ENCODE measurements at regions not wholly inside any gene's neighbourhood (a gene's known extent, or its start where the extent isn't known, plus 50 kb on each side); places are given as distances from the start of the nearest gene placed in this dataset.

- H3K9me3 Mint-ChIP-seq, result peaks cover 10 to 12% of the 10 kb centered on the region in 2 experiments
- Histone ChIP-seq H3K4me1 (ENCODE audit: insufficient read depth, low read length) (no peaks in the 10 kb centered on the region), H3K14ac (ENCODE audit: insufficient read depth, low read length) (no peak overlapping the region), H2BK12ac (ENCODE audit: insufficient read length, low read depth, low read length) (no peak overlapping the region), H2BK20ac (ENCODE audit: low read depth, low read length, poor library complexity, severe bottlenecking) (no peak overlapping the region), H4K91ac (ENCODE audit: insufficient read length, low read depth, low read length) (no peak overlapping the region), H3K27me3 (ENCODE audit: insufficient read depth, low read length) (no peaks in the 10 kb centered on the region), H3K79me1 (ENCODE audit: insufficient read depth, low read depth, low read length, poor library complexity, severe bottlenecking) (no peaks in the 10 kb centered on the region), H3T11ph (ENCODE audit: low read length) (no peak overlapping the region), H3K9ac (ENCODE audit: extremely low read depth, insufficient read length, low read length) (no peak overlapping the region), H3K79me2 (ENCODE audit: insufficient read depth, low read length) (no peaks in the 10 kb centered on the region), H2AFZ (ENCODE audit: low read length) (no peak overlapping the region), H3K23ac (ENCODE audit: insufficient read length, low read depth, low read length) (no peak overlapping the region), H3K18ac (ENCODE audit: insufficient read length, low read depth, low read length) (no peak overlapping the region), H2BK5ac (ENCODE audit: insufficient read length, low read length) (no peak overlapping the region), H3K9me3 (ENCODE audit: control insufficient read depth, low read depth, low read length) (no peaks in the 10 kb centered on the region), H2BK120ac (ENCODE audit: low read depth, low read length, poor library complexity, severe bottlenecking) (no peak overlapping the region), H3K27ac (ENCODE audit: insufficient read length, low read depth, low read length) (no peak overlapping the region), H4K20me1 (ENCODE audit: control insufficient read depth, insufficient read depth, insufficient read length) (no peaks in the 10 kb centered on the region), H4K5ac (ENCODE audit: insufficient read length, low read depth, low read length) (no peak overlapping the region), H2AK5ac (ENCODE audit: insufficient read length, low read length) (no peak overlapping the region), H2BK15ac (ENCODE audit: low read depth, low read length) (no peak overlapping the region), H3K23me2 (ENCODE audit: insufficient read length, low read depth, low read length, poor library complexity, severe bottlenecking) (no peaks in the 10 kb centered on the region), H3K56ac (ENCODE audit: insufficient read length, low read depth, low read length) (no peak overlapping the region), H3K4ac (ENCODE audit: low read depth, low read length) (no peak overlapping the region), H3K4me2 (ENCODE audit: insufficient read depth, insufficient read length, low read length) (no peak overlapping the region), H4K8ac (replicated peaks; ENCODE audit: insufficient read length, low read depth, low read length) (no peak overlapping the region)
- no peak overlapping the region for H3K27ac Mint-ChIP-seq
- DNase-seq, result no peak
- H3K4me1 Mint-ChIP-seq, result no peaks in the 10 kb centered on the region
- no peak overlapping the region for H3K4me3 Mint-ChIP-seq
- no CpG with 5 or more reads among the region's 16 CpGs for WGBS (ENCODE audit: extremely low coverage, insufficient read length, low lambda C conversion rate)
- peaks cover 0 to 3% (median 0%) of the 10 kb centered on the region in 3 experiments; a peak in 1 of 7 replicates for H3K36me3 Mint-ChIP-seq (ENCODE audit: insufficient read depth in 1 of 3, low read depth in 3 of 3)
- peaks cover 10% of the 10 kb centered on the region; the same call in 1 of the 2 replicates for H3K27me3 Mint-ChIP-seq (ENCODE audit: low read depth)
- TF ChIP-seq CTCF (conservative IDR thresholded peaks at IDR 0.05), result no peak
These were observed 67.7 kb upstream of the ZNF469 start for GRCh38 chr16:88314991-88315542.

Measured in H9 (cell line).